ENCODE measurements at regions not wholly inside any gene's neighbourhood (a gene's known extent, or its start where the extent isn't known, plus 50 kb on each side); places are given as distances from the start of the nearest gene placed in this dataset.
"Not testable (repeated sequence)": the region's sequence is repeated elsewhere in the genome, so short reads cannot be mapped to it uniquely, and the experiment has no call there.

DNA sequence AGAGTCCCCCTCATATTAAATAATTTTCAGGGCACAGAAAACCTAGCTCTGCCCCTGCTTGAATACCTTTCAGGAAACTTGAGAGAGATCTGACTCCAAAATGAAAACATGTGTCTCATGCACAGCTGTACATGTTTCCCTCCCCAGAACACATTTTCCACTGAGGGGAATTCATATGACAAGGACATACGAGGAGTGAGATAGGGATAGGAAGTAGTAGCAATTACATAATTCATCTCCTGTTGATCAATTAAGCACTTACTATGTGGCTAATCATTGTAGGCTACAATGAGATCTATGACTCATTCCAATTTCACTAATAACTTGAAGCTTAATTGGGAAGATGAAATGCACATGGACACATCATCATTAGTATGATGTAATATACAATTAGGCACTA lies 302.1 kb downstream of the PCDH11X start:
- H3K4me2 ChIP-seq (ENCODE audit: low read length); H3K9ac ChIP-seq; H3K79me2 ChIP-seq; H3K9me3 ChIP-seq (ENCODE audit: control insufficient read depth, low read length); H3K4me3 ChIP-seq (ENCODE audit: low read depth, low read length); H3K27ac ChIP-seq; H3K27me3 ChIP-seq (ENCODE audit: control insufficient read depth, insufficient read depth, low read length); H3K4me1 ChIP-seq; H3K36me3 ChIP-seq (ENCODE audit: control insufficient read depth, insufficient read depth, low read length); H2AFZ ChIP-seq: not testable (repeated sequence)

DNA sequence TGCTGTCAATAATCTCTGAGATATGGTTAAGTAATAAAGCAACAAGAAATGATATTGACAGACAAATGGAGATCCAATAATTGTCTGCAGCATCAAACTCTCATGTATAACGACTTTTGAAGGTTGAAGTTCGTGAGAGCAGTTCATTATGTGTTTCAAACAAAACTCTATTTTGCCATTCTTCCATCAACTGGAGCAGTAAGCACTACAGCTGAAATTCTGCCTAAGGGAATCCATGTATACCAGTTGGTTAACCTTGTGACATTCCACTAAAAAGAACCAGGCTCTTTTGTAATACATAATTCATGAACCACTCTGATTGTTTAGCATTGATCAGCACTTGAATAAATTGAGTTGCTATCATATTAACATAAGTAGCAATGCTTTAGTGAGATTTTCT lies 311.6 kb downstream of the PCDH11X start:
- not testable (repeated sequence) for H3K9ac ChIP-seq; H3K27me3 ChIP-seq (ENCODE audit: control insufficient read depth, insufficient read depth, low read length); H3K4me3 ChIP-seq (ENCODE audit: low read depth, low read length); H3K9me3 ChIP-seq (ENCODE audit: control insufficient read depth, low read length); H3K36me3 ChIP-seq (ENCODE audit: control insufficient read depth, insufficient read depth, low read length); H3K79me2 ChIP-seq; H2AFZ ChIP-seq; H3K4me2 ChIP-seq (ENCODE audit: low read length); H3K27ac ChIP-seq; H3K4me1 ChIP-seq

DNA sequence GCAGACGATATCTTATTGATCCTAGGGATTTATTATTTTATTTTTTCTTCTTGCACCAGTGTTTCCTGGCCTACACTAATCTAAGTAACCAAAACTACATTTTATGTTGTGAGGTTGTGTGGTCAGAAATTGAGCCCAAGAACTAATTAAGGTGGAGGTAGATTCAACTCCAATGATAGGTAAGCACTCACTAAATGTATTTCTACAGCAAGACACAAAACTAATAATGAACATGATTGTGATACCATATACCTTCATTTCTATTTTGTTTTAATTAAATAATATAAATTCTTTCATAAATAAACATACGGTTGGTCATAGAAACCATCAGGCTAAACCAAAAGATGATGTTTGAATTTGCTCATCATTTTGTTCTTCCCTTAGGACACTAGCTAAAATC lies 319.0 kb downstream of the PCDH11X start:
- not testable (repeated sequence) for H3K9ac ChIP-seq; H2AFZ ChIP-seq; H3K79me2 ChIP-seq; H3K9me3 ChIP-seq (ENCODE audit: control insufficient read depth, low read length); H3K27ac ChIP-seq; H3K27me3 ChIP-seq (ENCODE audit: control insufficient read depth, insufficient read depth, low read length); H3K36me3 ChIP-seq (ENCODE audit: control insufficient read depth, insufficient read depth, low read length); H3K4me1 ChIP-seq; H3K4me3 ChIP-seq (ENCODE audit: low read depth, low read length); H3K4me2 ChIP-seq (ENCODE audit: low read length)

DNA sequence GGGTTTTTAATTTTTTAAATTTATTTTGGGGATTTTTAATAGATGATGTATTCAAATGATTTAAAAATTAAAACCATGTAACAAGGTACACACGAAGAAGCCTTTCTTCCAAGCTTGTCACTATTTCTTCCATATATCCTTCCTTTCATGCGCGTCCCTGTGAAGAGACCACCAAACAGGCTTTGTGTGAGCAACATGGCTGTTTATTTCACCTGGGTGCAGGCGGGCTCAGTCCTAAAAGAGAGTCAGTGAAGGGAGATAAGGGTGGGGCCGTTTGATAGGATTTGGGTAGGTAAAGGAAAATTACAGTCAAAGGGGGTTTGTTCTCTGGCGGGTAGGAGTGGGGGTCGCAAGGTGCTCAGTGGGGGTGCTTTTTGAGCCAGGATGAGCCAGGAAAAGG lies 320.9 kb downstream of the PCDH11X start:
- H3K79me2 ChIP-seq, H3K27ac ChIP-seq, H3K4me1 ChIP-seq: not testable (repeated sequence)

DNA sequence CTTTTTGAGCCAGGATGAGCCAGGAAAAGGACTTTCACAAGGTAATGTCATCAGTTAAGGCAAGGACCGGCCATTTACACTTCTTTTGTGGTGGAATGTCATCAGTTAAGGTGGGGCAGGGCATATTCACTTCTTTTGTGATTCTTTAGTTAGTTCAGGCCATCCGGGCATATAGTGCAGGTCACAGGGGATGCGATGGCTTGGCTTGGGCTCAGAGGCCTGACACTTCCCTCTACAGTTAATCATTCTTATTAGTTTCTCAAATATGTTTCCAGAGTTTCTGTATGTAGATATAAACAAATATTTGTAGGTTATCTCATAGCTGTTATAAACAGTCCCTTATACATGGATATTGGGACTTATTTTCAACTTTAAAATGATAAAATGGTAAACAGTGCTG lies 326.5 kb downstream of the PCDH11X start:
- not testable (repeated sequence) for H2AFZ ChIP-seq, H3K27ac ChIP-seq

More for the DNA sequence above, 320.9 kb downstream of the PCDH11X start:
- not testable (repeated sequence) for H2AFZ ChIP-seq; H3K4me3 ChIP-seq (ENCODE audit: low read depth, low read length); H3K4me2 ChIP-seq (ENCODE audit: low read length); H3K9ac ChIP-seq; H3K36me3 ChIP-seq (ENCODE audit: control insufficient read depth, insufficient read depth, low read length); H3K9me3 ChIP-seq (ENCODE audit: control insufficient read depth, low read length); H3K27me3 ChIP-seq (ENCODE audit: control insufficient read depth, insufficient read depth, low read length)

DNA sequence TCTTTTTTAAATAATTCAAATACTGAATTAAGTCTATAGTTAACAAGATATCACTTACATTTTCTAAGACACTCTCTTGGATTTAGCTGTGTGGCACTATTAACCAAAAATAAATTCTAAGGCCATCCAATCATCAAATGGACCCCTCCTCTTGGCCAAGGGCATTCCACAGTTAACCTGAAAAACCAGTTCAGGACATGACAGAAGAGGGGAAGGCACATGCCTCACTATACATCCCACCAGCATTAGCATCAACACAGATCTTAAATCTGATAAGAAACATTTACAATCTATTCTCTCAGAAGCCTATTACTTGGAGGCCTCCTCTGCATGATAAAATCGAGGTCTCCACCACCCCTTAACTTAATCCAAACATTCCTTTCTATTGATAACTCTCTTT lies 327.5 kb downstream of the PCDH11X start:
- H3K4me2 ChIP-seq (ENCODE audit: low read length); H3K9ac ChIP-seq; H3K4me1 ChIP-seq; H3K27ac ChIP-seq; H3K36me3 ChIP-seq (ENCODE audit: control insufficient read depth, insufficient read depth, low read length); H3K4me3 ChIP-seq (ENCODE audit: low read depth, low read length); H3K27me3 ChIP-seq (ENCODE audit: control insufficient read depth, insufficient read depth, low read length); H3K9me3 ChIP-seq (ENCODE audit: control insufficient read depth, low read length); H3K79me2 ChIP-seq; H2AFZ ChIP-seq: not testable (repeated sequence)

More for the DNA sequence above, 326.5 kb downstream of the PCDH11X start:
- H3K4me3 ChIP-seq (ENCODE audit: low read depth, low read length); H3K79me2 ChIP-seq; H3K36me3 ChIP-seq (ENCODE audit: control insufficient read depth, insufficient read depth, low read length); H3K4me1 ChIP-seq; H3K27me3 ChIP-seq (ENCODE audit: control insufficient read depth, insufficient read depth, low read length); H3K4me2 ChIP-seq (ENCODE audit: low read length); H3K9me3 ChIP-seq (ENCODE audit: control insufficient read depth, low read length); H3K9ac ChIP-seq: not testable (repeated sequence)

DNA sequence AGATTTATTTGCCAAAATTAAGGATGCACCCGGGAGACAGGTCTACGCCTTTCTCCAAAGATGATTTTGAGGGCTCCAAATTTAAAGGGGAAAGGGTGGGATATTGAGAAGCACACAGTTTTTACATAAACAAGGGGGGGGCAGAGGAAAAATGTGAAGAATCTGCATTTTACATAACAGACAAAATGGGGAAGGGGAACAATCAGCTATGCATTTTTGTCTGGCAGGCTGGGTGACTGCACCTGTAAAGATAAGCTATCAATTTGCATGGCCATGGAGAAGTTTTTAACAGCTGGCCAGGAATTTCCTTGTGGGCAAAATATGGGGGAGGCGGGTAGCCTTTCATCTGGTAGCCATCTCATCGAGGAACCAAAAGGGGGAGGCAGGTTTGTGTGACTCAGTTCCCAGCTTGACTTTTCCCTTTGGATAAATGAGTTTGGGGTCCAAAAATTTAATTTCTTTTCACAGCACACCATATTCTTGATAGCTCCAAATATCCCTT lies 331.3 kb downstream of the PCDH11X start:
- H3K9me3 ChIP-seq (ENCODE audit: control insufficient read depth, low read length); H3K4me3 ChIP-seq (ENCODE audit: low read depth, low read length); H3K27me3 ChIP-seq (ENCODE audit: control insufficient read depth, insufficient read depth, low read length); H2AFZ ChIP-seq; H3K27ac ChIP-seq; H3K4me2 ChIP-seq (ENCODE audit: low read length); H3K4me1 ChIP-seq; H3K36me3 ChIP-seq (ENCODE audit: control insufficient read depth, insufficient read depth, low read length); H3K79me2 ChIP-seq; H3K9ac ChIP-seq: not testable (repeated sequence)

DNA sequence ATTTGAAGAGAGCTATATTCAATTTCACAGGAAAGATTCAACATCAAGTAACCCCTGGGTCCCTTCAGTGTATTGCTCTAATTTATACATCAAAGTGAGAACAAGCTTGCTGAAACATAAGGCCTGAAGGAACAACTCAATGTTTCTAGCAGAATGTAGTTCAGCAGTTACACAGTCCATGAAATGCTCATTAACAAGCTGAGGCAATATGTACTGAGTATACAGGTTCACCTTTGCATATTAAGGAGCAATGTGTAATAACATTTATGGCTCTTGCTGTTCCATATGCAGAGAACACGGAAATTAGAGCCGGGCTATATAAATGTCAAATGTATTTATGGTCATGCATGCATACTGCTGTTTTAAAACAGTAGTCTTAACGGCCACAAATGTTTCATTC lies 338.5 kb downstream of the PCDH11X start:
- not testable (repeated sequence) for H3K36me3 ChIP-seq (ENCODE audit: control insufficient read depth, insufficient read depth, low read length); H3K27me3 ChIP-seq (ENCODE audit: control insufficient read depth, insufficient read depth, low read length); H3K4me3 ChIP-seq (ENCODE audit: low read depth, low read length); H3K4me2 ChIP-seq (ENCODE audit: low read length); H2AFZ ChIP-seq; H3K9me3 ChIP-seq (ENCODE audit: control insufficient read depth, low read length); H3K9ac ChIP-seq; H3K79me2 ChIP-seq; H3K4me1 ChIP-seq; H3K27ac ChIP-seq

DNA sequence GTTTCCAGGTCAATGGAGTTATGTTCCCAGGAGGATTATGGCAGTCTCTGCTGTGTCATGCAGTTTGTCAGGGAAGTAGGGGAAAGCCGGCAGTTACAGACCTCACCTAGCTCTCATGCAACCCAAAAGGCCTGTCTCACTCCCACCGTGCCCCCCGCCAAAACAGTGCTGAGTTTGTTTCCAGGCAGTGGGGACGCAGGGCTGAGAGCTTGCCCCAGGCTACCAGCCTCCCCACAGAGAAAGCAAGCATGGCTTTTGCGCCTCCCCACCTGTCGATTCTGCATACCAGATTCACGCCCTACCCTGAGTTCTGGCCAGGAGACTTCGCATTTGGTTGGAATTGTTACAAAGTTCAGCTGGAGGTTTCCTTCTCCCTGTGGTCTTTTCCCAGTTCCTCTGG lies 383.9 kb downstream of the PCDH11X start:
- H3K4me1 ChIP-seq; H2AFZ ChIP-seq; H3K27ac ChIP-seq; H3K4me2 ChIP-seq (ENCODE audit: low read length); H3K9me3 ChIP-seq (ENCODE audit: control insufficient read depth, low read length); H3K27me3 ChIP-seq (ENCODE audit: control insufficient read depth, insufficient read depth, low read length); H3K9ac ChIP-seq; H3K79me2 ChIP-seq; H3K4me3 ChIP-seq (ENCODE audit: low read depth, low read length); H3K36me3 ChIP-seq (ENCODE audit: control insufficient read depth, insufficient read depth, low read length): not testable (repeated sequence)
